HG02943 (cell line): ENCODE measurements at regions not wholly inside any gene's neighbourhood (a gene's known extent, or its start where the extent isn't known, plus 50 kb on each side); places are given as distances from the start of the nearest gene placed in this dataset.

Source experiments
- ATAC-seq: cut with Tn5 transposase; IDR thresholded peaks from one replicate; pipeline ENCODE4 v1.9.1; 2021; ENCODE audit warnings: mild to moderate bottlenecking, low read depth, moderate library complexity; ENCODE audit not compliant: unreplicated experiment

- ATAC-seq: no peak
These were observed 1567.9 kb downstream of the ARAP2 start for GRCh38 chr4:34676400-34676799.

GRCh38 chr4:34678431-34678830 lies 1565.9 kb downstream of the ARAP2 start:
- ATAC-seq: no peak

GRCh38 chr4:34679228-34679627 lies 1565.1 kb downstream of the ARAP2 start:
- no peak for ATAC-seq

GRCh38 chr4:34709564-34709963 lies 1534.8 kb downstream of the ARAP2 start:
- no peak for ATAC-seq

- ATAC-seq: no peak
These were observed 1525.6 kb downstream of the ARAP2 start for GRCh38 chr4:34718576-34719245.

GRCh38 chr4:34720571-34720970 lies 1523.7 kb downstream of the ARAP2 start:
- no peak for ATAC-seq

GRCh38 chr4:34721835-34722234 lies 1522.5 kb downstream of the ARAP2 start:
- ATAC-seq: no peak

- ATAC-seq: no peak
These were observed 1520.7 kb downstream of the ARAP2 start for GRCh38 chr4:34723605-34724004.

GRCh38 chr4:34724491-34724890 lies 1519.8 kb downstream of the ARAP2 start:
- no peak for ATAC-seq

- no peak for ATAC-seq
These were observed 1513.2 kb downstream of the ARAP2 start for GRCh38 chr4:34731070-34731469.

- ATAC-seq: no peak
These were observed 1512.0 kb downstream of the ARAP2 start for GRCh38 chr4:34732176-34732950.

- no peak for ATAC-seq
These were observed 1511.0 kb downstream of the ARAP2 start for GRCh38 chr4:34733185-34733941.

GRCh38 chr4:34766935-34767334 lies 1477.4 kb downstream of the ARAP2 start:
- ATAC-seq: no peak

GRCh38 chr4:34767407-34767806 lies 1476.9 kb downstream of the ARAP2 start:
- ATAC-seq: no peak

- no peak for ATAC-seq
These were observed 1472.7 kb downstream of the ARAP2 start for GRCh38 chr4:34771632-34772031.

GRCh38 chr4:34790131-34790530 lies 1454.2 kb downstream of the ARAP2 start:
- ATAC-seq: no peak

GRCh38 chr4:34791209-34791608 lies 1453.1 kb downstream of the ARAP2 start:
- ATAC-seq: no peak

- ATAC-seq: no peak
These were observed 1443.4 kb downstream of the ARAP2 start for GRCh38 chr4:34800953-34801352.

- ATAC-seq: no peak
These were observed 1430.0 kb downstream of the ARAP2 start for GRCh38 chr4:34814266-34814665.

GRCh38 chr4:34824515-34824914 lies 1419.8 kb downstream of the ARAP2 start:
- no peak for ATAC-seq

GRCh38 chr4:34826660-34827059 lies 1417.7 kb downstream of the ARAP2 start:
- ATAC-seq: no peak
